Fibroblast of villous mesenchyme (primary cell): ENCODE measurements at regions not wholly inside any gene's neighbourhood (a gene's known extent, or its start where the extent isn't known, plus 50 kb on each side); places are given as distances from the start of the nearest gene placed in this dataset.
A peak's percentile ranks its signal among the peaks of the same experiment; 100 is the strongest.
"Not testable (repeated sequence)": the region's sequence is repeated elsewhere in the genome, so short reads cannot be mapped to it uniquely, and the experiment has no call there.

Experiments used
- DNase-seq: peaks from one replicate; pipeline ENCODE4 v3.0.0-alpha.2; 2010; ENCODE audit warnings: low read depth
- H3K4me3 ChIP-seq: 2 replicates; pipeline ENCODE4 v1.5.1; 2011; ENCODE audit warnings: low read depth, mild to moderate bottlenecking, low read length
- TF ChIP-seq, protein P1 (sequence below): IDR thresholded peaks from 2 replicates; pipeline ENCODE4 v1.5.1; 2012; ENCODE audit warnings: low read depth, mild to moderate bottlenecking, low read length; ENCODE audit not compliant: insufficient read depth

DNA sequence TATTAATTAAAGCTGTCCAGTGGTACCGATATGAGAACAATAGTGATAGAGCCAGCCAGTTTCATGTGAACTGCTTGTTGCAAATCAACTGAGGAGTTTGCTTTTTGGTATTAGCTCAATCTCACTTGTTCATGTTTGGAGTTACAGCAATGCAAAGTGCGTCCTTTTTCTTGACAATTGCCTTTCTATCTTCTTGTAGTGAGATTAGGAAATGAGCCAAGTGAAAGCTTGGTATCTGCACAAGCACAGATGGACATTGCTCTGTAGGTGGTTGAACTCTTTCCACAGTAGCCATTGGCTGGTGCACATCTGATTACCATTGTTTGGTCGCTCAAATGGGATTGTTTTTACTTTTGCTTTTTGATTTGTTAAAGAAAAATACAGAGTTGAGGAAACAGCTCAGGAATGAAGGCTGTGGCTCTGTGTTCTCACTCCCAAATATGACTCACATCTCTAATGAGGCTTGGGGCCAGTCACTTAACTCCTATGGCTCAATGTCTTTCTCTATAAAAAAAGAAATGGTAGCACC lies 241.4 kb downstream of the BMP4 start:
- peak; percentile 49 for DNase-seq
- no peak overlapping the region for H3K4me3 ChIP-seq
- TF ChIP-seq, protein P1, sequence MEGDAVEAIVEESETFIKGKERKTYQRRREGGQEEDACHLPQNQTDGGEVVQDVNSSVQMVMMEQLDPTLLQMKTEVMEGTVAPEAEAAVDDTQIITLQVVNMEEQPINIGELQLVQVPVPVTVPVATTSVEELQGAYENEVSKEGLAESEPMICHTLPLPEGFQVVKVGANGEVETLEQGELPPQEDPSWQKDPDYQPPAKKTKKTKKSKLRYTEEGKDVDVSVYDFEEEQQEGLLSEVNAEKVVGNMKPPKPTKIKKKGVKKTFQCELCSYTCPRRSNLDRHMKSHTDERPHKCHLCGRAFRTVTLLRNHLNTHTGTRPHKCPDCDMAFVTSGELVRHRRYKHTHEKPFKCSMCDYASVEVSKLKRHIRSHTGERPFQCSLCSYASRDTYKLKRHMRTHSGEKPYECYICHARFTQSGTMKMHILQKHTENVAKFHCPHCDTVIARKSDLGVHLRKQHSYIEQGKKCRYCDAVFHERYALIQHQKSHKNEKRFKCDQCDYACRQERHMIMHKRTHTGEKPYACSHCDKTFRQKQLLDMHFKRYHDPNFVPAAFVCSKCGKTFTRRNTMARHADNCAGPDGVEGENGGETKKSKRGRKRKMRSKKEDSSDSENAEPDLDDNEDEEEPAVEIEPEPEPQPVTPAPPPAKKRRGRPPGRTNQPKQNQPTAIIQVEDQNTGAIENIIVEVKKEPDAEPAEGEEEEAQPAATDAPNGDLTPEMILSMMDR = no peak

- TF ChIP-seq, protein P1 = no peak
- DNase-seq = peak; percentile 3
- no peak overlapping the region for H3K4me3 ChIP-seq
Observed at GRCh38 chr14:53714495-53715192, 242.0 kb downstream of the BMP4 start.

GRCh38 chr14:53712901-53713300 lies 243.7 kb downstream of the BMP4 start:
- H3K4me3 ChIP-seq, DNase-seq: not testable (repeated sequence)

DNA sequence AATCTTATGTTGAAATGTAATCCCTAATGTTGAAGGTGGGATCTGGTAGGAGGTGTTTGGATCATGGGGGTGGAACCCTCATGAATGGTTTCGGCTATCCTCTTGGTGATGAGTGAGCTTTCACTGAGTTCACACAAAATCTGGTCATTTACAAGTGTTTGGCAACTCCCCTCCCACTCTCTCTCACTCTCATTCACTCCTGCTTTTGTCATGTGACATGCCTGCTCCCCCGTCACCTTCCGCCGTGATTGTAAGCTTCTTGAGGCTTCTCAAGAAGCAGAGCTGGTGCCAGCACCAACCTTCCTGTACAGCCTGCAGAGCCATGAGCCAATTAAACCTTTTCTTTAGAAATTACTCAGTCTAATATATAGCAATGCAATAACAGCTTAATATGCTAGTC lies 245.4 kb downstream of the BMP4 start:
- no peak overlapping the region for H3K4me3 ChIP-seq
- TF ChIP-seq, protein P1 = no peak
- no peak for DNase-seq

DNA sequence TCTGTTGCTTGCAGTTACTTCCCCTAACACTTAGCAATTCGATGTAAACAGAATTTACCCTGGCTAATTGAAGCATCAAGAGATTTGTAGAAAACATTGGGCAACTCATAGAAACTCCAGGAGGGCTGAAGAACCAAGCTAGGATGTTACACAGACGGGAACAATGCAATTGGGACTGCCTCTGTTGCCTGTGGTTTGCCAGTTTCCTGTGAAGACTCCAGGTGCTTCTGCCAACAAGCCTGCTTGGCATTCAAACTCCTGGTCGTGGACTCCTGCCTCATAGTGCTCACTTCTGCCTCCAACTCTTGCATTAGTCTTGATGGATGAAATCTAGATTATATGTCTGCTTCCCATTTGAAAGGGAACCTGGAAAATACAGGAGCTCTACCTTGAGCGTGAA lies 246.0 kb downstream of the BMP4 start:
- no peak overlapping the region for H3K4me3 ChIP-seq
- TF ChIP-seq, protein P1 = no peak
- DNase-seq = no peak

- no peak overlapping the region for H3K4me3 ChIP-seq
- DNase-seq = no peak
- TF ChIP-seq, protein P1 = no peak
Observed at GRCh38 chr14:53709381-53709780, 247.2 kb downstream of the BMP4 start.

DNA sequence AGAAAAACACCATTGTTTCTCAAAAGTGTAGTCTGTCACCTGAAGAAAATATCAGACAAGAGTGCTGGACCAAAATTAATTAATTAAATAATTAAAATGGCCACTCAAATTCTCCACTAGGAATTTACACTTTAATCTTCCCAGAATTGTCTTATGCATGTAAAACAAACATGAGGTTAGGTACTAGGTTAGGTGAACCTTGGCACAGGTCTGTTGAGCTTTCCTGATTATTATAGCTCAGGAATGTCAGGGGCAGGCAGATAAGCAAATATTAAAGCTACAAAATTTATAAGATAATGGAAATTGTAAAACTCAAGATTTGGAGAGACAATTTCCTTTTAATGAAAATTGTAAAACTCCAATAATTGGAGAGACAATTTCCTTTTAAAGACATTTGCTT lies 253.2 kb downstream of the BMP4 start:
- TF ChIP-seq, protein P1 = no peak
- DNase-seq = no peak

More for the DNA sequence above, 253.2 kb downstream of the BMP4 start:
- H3K4me3 ChIP-seq = no peak overlapping the region
